ENCODE measurements at regions not wholly inside any gene's neighbourhood (a gene's known extent, or its start where the extent isn't known, plus 50 kb on each side); places are given as distances from the start of the nearest gene placed in this dataset.
A peak's percentile ranks its signal among the peaks of the same experiment; 100 is the strongest.

GRCh38 chr19:28727480-28728159 lies 485.3 kb downstream of the UQCRFS1 start:
- no peak for TF ChIP-seq CTCF (IDR thresholded peaks at IDR 0.05; ENCODE audit: low read depth, low read length, missing control alignments)
- no peak overlapping the region for H3K4me3 ChIP-seq (ENCODE audit: low read depth, low read length)
- DNase-seq (ENCODE audit: low read depth): no peak

GRCh38 chr19:28726533-28727479 lies 486.1 kb downstream of the UQCRFS1 start:
- no peak for DNase-seq (ENCODE audit: low read depth)
- no peak for TF ChIP-seq CTCF (IDR thresholded peaks at IDR 0.05; ENCODE audit: low read depth, low read length, missing control alignments)
- H3K4me3 ChIP-seq (ENCODE audit: low read depth, low read length): no peak overlapping the region

- no peak for DNase-seq (ENCODE audit: low read depth)
- no peak overlapping the region for H3K4me3 ChIP-seq (ENCODE audit: low read depth, low read length)
- no peak for TF ChIP-seq CTCF (IDR thresholded peaks at IDR 0.05; ENCODE audit: low read depth, low read length, missing control alignments)
Measured at GRCh38 chr19:28718909-28719308, 494.0 kb downstream of the UQCRFS1 start.

- TF ChIP-seq CTCF (IDR thresholded peaks at IDR 0.05; ENCODE audit: low read depth, low read length, missing control alignments): no peak
- DNase-seq (ENCODE audit: low read depth): no peak
- H3K4me3 ChIP-seq (ENCODE audit: low read depth, low read length): no peak overlapping the region
Measured at GRCh38 chr19:28715157-28715556, 497.8 kb downstream of the UQCRFS1 start.

GRCh38 chr19:28711411-28711810 lies 501.5 kb downstream of the UQCRFS1 start:
- no peak for TF ChIP-seq CTCF (IDR thresholded peaks at IDR 0.05; ENCODE audit: low read depth, low read length, missing control alignments)
- no peak for DNase-seq (ENCODE audit: low read depth)
- H3K4me3 ChIP-seq (ENCODE audit: low read depth, low read length): no peak overlapping the region

- TF ChIP-seq CTCF (IDR thresholded peaks at IDR 0.05; ENCODE audit: low read depth, low read length, missing control alignments): peak; percentile 49
- DNase-seq (ENCODE audit: low read depth): peak; percentile 0
- H3K4me3 ChIP-seq (ENCODE audit: low read depth, low read length): no peak overlapping the region
Measured at GRCh38 chr19:28710278-28710677, 502.7 kb downstream of the UQCRFS1 start.
